HG03442 (cell line): ENCODE measurements at regions not wholly inside any gene's neighbourhood (a gene's known extent, or its start where the extent isn't known, plus 50 kb on each side); places are given as distances from the start of the nearest gene placed in this dataset.

Source experiments
- ATAC-seq: cut with Tn5 transposase; IDR thresholded peaks from one replicate; pipeline ENCODE4 v1.9.1; 2021; ENCODE audit warnings: mild to moderate bottlenecking, moderate library complexity; ENCODE audit not compliant: unreplicated experiment

- no peak for ATAC-seq
These were observed 368.3 kb upstream of the C1orf174 start for GRCh38 chr1:4268262-4268888.

- no peak for ATAC-seq
These were observed 368.8 kb upstream of the C1orf174 start for GRCh38 chr1:4268889-4269284.

DNA sequence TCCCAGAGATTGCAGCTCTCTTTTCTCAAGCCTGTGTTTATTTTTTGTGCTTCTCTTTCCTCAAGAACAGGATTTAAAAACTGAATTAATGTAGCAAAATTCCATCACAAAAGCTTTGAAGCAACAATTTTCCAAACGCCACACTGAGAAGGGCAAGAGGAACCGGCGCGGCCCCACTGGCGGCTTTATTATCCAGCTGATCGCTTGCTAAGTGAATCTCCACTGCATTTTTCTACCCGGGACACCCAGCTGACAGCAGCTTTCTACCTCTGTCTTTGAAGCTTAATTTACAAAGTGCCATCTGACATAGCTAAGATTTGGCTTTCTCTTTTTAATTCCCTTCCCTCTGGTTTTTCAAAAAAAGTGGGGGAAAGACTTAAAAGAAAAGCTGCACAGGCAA lies 369.3 kb upstream of the C1orf174 start:
- ATAC-seq = no peak

- ATAC-seq = no peak
These were observed 370.0 kb upstream of the C1orf174 start for GRCh38 chr1:4269952-4270570.

GRCh38 chr1:4270651-4271337 lies 370.7 kb upstream of the C1orf174 start:
- ATAC-seq = no peak

DNA sequence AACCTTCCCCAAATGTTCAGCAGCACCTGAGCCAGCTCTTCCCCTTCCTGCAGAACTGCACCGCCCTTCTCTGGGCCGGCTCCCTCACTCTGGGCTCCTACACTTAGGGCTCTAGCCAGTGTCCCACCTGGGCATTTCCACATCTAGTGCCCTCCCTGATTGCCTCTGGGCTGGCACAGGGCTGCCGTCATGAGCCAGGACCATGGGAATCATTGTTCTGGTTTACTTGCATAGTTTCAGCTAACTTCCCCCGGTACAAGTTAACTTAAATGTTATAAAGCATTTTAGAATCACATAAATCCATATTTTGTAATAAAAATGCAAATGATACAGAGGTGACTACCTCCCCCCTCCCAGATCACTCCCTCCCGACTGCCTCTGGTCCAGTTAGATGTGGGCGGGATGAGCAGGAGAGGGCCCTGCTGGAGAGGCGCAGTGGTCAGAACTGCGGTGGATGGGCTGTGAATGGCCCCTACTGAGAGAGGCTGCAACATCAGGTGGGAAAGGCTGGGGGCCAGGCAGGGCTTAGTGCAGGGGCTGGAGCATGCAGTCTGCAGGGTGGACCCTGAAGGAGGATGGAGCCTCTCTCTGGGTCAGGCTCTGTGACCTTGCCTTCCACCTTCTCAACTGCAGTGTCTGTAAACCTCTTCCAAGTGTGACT lies 371.4 kb upstream of the C1orf174 start:
- no peak for ATAC-seq

DNA sequence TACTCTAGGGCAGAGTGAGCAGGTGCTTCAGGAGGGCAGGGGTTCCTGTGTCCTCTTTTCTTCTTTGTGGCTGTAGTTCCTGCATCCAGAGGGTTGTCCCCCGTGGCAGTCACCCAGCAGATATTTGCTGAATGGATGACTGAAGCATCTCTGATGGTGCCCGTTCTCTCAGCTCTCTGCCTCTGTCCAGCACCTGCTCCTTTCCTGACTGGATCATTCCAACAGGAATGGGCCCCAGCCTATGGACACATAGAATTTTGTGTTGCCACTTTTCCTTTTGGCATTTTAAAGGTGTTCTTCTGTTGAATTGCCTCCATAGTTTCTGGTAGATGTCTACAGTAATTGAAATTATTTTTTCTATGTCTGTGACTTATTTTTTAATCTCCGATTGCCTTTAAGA lies 372.5 kb upstream of the C1orf174 start:
- ATAC-seq = no peak

- no peak for ATAC-seq
These were observed 373.2 kb upstream of the C1orf174 start for GRCh38 chr1:4273243-4273642.

- ATAC-seq = no peak
These were observed 373.7 kb upstream of the C1orf174 start for GRCh38 chr1:4273747-4274146.

- ATAC-seq = no peak
These were observed 375.0 kb upstream of the C1orf174 start for GRCh38 chr1:4275083-4275482.

GRCh38 chr1:4276238-4276637 lies 376.2 kb upstream of the C1orf174 start:
- ATAC-seq = no peak

DNA sequence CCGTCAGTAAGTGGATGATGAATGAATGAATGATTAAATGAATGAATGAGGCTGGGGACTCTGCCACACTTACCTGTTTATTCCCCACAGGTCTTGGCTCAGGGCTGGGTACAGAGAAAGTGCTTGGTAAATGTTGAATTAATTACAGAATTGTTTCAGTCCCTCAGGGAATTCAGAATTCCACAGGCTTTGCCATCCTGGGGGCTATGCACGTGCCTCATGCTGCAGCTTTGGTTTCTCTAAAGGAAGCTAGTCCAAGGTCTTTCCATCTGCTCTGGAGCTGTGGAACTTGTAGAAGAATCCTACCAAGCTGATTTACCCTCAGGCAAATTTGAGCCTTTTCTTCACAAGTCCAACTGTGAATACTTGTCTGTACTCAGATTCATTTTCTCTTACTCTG lies 376.8 kb upstream of the AJAP1 start:
- no peak for ATAC-seq

DNA sequence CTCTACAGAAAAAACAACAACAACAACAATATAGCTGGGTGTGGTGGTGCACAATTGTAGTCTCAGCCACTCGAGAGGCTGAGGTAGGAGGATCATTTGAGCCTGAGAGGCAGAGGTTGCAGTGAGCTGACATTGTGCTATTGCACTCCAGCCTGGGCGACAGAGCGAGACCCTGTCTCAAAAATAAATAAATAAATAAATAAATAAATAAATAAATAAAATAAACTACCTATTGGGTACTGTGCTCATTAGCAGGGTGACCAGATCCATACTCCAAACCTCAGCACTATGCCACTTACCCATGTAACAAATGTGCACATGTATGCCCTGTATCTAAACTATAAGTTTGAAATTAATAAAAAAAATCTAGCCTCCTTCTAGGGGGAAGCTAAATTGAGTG lies 369.4 kb upstream of the AJAP1 start:
- no peak for ATAC-seq

GRCh38 chr1:4292861-4293260 lies 361.5 kb upstream of the AJAP1 start:
- no peak for ATAC-seq

DNA sequence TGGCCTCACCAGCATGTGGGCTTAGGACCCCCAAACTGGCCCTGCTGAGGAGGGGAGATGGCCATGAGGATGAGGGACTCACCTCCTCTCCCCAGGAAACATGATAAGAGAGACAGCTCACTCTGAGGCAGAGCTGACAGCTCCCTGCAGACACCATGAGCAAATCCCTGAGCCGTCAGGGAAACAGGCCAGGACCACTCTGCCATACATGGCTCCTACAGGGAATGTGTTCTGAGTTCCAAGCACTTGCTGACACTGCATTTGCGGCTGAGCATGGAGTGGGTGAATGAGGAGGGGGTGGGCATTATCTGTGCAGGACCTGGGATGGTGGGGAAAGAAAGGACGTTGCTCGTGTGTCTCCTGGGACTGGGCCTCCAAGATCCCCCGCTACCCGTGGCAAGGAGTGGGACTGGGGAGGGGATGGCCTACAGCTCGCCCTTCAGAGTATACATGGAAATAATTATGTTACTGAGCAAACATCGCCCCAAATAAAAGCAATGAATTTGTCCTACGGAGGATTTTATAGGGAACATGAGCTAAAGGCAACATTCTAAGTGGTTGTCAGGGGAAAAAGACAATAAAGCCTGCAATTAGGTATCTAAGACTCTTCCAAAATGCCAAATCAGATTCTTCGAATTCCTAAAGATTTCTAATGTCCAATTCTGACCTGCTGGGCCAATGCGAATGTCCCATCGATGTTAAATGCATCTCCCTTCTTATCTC lies 355.9 kb upstream of the AJAP1 start:
- ATAC-seq = no peak

DNA sequence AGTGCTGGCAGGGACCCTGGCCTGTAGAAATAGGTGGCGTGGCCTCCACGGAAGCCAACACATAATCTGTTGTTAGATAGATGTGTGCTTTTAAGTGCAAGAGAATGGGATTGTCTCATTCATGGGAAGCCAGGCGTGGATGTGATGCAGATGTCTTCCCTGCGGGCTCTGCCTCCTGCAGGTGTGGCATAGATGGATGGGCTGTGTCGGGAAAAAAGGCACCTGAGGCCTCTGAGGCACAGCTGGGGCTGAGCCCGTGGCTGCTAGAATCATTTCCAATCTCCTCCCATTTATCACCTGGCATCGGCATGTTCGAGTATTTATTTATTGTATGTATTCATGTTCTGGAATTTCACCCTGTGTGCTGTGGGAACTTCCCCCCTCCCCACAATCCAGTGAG lies 353.4 kb upstream of the AJAP1 start:
- no peak for ATAC-seq

DNA sequence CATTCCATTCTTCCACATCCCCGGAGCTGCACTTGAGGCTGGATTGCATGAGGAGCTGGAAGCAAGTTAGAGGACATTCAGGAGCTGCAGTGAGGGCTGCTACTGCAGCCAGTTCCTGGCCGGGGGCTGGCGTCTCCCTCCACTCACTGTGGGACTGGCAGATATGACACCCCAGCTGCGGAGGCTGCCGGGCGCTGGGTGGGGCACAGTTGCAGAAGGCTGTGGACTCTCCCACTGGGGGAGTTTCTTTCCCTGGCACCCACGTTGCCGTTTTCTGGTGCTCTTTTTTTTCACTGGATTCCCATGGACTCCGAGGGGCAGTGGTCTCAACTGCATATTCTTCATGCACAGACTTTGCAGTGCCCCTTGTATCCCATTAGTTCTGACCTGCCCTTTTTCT lies 351.1 kb upstream of the AJAP1 start:
- no peak for ATAC-seq

GRCh38 chr1:4305526-4306301 lies 348.7 kb upstream of the AJAP1 start:
- no peak for ATAC-seq

DNA sequence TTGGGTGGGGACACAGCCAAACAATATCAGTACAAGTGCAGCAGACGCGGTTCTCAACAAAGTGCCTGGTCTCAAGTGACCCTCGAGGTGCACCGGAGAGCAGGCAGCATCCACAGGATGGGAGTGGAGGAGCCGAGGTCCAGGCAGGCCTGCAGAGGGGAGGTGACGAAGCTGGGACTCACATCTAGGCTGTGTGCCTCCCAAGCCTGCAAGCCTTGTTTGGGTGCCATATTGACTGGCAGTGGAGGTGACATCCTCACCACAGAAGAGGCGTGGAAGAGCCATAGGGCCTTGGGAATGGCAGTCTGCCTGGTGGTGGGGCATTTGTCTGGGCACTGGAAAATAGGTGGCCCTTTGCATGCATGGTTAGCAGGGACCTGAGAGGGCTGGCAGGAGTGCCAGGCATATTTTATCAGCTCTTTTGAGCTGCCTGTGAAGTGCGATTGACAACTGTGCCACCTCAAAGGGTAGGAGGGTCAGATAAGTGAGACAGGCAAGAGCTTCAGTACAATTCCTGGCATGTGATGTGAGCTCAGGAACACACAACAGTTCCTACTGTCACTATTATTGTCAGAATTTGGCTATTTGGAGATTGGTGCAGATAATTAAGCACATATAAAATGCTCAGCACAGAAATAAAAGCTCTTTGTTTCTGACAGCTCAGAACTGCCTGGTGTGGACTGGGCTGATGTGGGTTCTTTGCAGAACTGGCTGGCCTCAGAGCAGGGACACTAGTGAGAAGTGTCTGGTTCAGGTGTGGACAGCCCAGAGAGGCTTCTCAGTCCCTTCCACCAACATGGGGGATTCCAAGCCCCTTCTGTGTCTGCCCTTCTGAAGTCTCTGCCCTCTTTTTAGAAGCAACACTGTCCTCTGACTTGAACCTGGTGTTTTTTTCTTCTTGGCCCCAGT lies 347.6 kb upstream of the AJAP1 start:
- no peak for ATAC-seq

DNA sequence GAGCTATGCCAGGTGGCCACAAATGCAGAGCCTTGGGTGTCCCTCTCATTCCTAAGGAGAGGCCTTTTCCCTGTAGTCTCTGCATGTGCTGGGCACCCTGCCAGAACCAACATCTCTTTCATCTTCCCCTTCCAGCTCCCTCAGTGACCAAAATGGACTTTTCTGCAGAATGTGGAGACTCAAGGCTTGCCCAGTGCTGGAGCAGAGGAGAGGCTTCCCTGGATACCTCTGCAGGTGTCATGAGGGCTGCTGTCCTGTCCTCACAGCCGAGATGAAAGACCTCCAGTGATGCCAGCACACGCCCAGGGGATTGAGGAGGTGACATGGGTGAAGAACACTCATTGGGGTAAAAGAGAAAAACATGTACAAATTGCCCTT lies 347.0 kb upstream of the AJAP1 start:
- ATAC-seq = no peak
